ENCODE measurements at regions not wholly inside any gene's neighbourhood (a gene's known extent, or its start where the extent isn't known, plus 50 kb on each side); places are given as distances from the start of the nearest gene placed in this dataset.

DNA sequence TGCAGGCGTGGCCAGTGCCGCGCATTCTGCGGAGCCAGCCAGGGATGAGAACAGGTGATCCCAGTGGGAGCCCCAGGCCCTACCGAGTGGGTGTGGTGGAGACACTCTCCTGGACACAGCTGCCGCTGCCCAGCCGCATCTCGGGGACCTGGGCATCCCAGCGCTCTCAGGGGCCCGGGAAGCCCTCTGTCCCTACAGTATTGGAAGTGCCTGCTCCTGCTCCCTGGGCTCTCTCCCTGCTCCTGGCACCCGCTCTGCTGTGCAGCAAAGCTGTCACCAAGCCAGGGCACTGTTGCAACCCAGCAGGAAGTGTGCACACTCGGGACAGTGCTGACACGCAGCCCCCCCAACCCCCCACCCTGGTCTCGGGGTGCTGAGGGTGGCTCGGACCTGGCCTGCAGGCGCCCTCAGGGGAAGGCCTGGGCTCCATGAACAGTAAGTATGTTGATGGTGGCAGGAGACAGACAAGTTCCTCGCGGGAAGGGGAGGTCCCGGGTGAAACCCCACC is 1177.4 kb upstream of the GBE1 start:
- DNase-seq: no peak

DNA sequence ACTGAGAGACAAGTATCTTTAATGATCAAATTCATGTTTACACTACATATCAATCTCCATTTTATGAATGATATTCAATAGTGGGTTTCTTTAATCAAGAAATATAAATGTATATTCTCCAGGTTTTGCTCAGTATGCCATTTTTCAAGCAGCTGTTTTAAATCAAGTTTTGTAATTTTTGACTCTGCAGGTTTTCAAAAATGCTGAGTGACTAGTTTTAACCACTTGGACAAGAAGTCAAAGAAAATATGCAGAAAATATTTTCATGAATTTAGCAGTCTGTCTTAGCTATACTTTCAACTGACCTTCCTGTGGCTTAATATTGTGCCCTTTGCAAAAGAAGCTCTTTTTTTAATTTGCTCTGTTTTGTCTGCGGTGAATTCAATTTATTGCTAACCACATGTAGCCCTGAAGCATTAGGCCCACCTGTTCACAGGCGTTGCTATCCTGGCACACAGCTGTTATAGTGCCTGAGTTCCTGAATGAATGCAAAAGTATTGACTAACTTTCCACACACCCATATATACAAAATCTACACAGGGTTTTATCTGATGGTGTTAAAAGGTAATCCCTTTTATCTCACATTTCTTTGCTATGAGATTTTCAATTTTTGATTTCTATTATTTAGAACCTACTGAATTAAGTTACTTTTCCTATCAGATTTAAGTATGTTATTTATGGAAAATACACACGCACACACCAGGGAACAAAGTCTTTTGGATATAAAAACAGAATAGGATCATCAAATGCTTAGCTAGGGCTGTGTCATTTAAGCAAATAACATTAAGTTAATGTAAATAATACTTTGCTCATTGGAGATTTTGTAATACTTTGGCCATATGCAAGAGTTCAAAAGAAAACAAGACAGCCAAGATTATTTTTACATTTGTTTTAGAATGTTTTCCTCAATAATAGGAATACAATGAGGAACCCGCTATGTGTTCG is 1166.1 kb upstream of the GBE1 start:
- no peak for DNase-seq

DNA sequence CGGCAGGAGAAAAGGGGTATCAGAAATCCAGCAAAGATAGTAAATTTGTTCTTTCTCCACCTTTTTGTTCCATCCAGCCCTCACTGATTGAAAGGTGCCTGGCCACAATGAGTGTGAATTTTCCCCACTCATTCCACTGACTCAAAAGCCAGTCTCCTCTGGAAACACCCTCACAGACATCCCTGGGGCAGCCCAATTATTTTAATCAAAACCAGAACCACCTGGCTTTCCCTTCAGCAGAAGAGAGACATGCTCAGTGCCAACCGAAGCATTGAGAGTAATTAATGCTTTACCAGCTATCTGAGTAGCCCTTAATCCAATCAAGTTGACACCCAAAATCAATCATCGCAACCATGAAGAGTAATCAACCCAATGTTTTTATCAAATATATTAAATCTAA is 1129.6 kb upstream of the GBE1 start:
- DNase-seq: no peak

DNA sequence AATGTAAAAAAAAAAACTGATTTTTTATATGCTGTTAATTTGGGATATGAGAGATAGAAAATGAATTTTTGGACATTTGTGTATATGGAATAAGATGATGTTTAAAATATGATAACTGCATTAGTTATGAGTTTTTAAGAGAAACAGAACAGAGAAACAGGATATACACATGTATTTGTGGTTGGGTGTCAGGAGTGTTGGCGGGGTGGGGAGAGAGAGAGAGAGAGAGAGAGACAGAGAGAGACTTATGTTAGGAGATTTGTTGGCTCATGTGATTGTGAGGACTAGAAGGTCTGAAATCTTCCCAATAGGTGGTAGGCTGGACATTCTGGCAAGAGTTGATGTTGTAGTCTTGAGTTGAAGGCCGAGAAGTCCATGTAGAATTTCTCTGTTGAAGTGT is 1121.6 kb upstream of the GBE1 start:
- DNase-seq: no peak

DNA sequence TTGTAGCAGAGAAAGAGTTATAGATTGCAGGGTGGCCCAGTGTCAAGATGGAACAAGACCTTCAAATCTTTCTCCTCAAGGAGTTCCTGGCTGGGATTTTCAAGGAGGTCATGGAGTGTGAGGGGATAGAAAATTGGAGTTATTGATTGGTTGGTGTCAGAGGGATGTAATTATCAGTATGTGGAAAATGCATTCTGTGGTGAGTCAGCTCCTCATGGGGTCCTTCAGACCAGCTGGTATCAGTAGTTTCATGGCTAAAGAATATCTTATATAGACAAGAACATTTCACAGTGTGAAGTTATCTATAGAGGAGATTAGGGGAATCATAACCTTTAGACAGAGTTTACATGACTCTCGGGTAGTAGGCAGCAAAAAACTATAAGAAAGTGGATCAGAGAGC is 1114.0 kb upstream of the GBE1 start:
- no peak for DNase-seq

DNA sequence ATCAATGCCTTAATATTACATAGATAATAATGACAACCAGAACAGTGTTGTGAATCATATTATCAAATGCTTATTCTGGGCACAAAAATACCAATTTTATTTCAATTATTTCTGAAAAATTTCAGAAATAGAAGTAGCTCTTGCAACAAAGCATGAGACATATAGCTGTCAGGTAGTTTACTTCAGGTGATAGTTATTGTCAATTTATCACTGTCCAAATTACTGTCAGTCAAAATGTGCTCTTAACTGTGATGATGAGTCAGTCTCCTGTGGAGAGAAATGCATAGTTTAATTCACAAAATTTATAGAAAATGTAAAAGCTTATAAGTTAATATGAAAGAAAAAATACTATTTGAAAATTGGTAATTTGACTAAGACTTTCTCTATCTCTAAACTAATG is 1078.4 kb upstream of the GBE1 start:
- DNase-seq: no peak

DNA sequence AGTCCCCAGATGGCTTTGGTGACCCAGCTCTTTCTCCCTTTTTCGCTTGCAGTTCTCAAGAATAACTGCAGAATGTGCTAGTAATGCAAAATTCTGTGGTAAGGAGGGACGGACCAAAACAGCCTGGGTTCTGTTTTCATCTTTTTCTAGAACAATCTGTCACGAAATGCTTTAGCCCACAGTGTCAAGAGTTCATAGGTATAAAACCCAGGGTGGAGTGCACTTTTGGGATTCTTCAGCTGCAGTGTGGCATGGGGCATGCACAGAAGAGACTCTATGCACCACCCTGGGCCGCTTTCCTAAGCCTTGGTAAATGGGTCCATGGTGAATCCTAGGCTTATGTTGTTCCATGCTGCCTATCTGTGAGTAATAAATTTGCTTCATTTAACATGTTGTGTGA is 1072.7 kb upstream of the GBE1 start:
- DNase-seq: no peak

DNA sequence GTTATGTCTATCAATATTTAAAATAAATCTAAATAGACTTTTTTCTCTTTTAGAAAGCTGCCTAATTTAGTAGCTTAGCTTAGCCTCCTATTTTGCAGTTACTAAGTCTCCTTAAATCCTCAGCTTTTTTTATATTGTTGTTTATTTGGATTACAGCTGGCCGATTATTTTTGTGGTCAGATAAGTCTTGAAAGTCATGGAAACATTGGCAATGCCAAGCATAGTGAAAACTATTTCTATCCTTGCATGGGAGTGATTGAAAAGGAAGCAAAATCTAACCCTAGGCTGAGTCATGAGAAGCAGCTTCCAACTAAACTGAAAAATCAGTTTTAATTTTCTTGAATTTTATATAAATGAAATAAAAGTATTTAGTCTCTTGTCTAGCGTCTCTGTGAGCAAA is 1063.0 kb upstream of the GBE1 start:
- DNase-seq: no peak

DNA sequence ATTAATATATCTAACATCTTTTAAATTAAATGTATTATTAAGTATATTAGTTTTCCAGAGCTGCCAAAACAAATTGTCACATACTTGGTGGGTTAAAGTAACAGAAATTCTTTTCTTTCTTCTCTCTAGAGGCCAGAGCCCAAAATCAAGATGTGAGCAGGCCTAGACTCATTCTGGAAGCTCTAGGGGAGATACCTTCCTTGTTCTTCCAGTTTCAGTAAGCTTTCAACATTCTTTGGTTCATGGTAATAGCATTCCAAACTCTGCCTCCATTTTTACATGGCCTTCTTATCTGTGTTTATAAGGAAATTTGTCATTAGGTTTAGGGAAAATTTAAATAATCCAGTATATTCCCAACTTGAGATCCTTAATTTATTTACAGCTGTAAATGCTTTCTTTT is 1054.6 kb upstream of the GBE1 start:
- DNase-seq: no peak

DNA sequence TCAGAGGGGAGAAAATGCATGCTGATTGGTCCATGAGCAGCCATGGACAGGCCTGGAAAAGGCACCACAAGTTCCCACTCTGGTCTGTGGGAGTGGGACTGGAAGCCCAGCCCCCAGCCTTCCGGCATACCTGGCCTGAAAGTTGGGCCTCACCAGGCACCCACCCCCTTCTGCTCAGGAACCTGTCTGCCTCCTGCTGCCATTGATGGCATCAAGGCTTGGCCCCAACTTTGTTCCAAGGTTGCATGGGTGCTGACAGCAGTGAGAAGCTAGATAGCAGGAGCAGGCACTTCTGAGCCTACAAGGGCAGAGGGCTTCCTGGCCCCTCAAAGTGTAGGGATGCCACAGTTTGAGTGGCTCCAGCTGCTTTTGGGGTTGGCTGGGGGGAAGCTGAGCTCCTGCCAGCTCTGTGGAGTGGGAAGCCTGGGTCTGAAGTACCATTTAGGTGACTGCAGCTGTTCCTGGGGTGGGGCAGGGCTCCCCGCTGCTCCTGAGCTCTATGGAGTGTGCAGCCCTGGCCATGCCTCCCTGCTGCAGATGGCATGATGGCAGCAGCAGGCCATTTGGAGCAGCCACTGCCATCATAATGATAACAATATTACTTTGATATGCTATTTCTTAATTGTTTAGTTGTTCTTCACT is 1054.1 kb upstream of the GBE1 start:
- no peak for DNase-seq

DNA sequence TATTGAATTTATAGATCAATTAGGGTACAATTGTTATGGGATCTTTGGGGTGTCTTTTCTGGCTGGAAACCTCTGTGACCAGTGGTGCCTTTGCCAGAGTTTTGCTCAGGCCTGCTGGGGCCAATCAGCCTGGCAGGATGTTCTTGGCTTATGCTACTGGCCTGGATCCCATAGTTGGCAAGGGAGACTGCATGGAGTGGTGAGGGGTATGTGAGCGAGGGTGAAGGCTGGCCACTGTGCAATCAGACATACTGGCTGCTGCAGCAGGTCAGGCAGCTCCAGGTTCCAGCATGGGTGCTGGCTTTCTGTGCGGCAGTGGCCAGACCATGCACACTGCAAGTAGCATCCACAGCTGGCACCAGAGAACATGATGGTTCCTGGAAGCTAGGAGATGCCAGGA is 1053.2 kb upstream of the GBE1 start:
- no peak for DNase-seq

DNA sequence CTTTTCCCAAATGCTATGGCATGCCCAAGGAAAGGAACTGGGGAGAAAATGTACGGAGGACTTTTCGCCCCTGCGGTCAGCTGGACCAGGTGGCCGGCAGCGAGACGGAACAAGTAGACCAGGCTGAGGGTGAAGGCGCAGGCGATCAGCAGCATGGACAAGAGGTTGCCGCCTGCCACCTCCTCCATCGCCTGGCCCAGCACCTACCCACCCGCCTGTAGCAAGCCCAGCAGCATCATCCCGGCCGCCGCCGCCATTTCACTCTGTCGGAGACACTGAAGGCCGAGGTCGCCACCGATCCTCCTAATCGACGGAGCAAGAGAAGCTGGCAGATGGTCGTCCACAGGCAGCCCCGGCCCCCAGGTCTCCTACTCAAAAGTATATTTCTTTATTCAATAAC is 1046.3 kb upstream of the GBE1 start:
- DNase-seq: no peak

DNA sequence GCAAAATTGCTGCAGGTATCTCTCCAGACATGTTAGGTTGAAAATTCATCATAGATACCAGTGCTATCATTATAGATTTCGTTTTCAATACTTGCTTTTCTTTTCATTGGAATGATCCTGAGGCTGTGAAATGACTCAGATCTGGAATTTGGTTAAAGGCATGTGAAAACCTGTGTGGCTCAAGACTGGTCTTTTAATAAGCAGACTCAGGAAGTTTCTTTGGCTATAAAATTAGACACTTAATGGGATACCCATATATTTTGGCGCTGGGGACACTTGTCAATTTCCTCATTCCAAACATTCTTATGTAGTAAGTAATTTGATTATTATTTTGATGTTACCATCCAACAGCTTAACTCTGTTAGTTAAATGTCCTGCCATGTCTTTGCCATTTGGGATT is 1041.1 kb upstream of the GBE1 start:
- no peak for DNase-seq

DNA sequence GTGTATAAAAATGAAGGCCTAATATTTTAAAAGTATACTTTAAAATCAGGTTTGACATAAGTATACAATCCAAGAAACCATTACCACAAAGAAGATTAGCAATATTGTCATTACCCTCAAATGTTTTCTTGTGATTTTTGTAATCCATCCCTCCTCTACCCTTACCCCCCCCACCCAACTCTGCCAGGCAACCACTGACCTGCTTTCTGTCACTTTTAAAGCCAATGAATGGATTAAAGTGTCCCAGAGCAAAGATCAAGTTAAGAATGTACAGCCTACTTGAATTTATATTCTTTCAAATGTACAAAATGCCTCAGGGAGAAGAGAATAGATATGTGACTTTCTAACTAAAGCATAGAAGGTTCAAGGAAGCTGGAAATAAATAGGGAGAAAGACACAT is 1038.8 kb upstream of the GBE1 start:
- no peak for DNase-seq

DNA sequence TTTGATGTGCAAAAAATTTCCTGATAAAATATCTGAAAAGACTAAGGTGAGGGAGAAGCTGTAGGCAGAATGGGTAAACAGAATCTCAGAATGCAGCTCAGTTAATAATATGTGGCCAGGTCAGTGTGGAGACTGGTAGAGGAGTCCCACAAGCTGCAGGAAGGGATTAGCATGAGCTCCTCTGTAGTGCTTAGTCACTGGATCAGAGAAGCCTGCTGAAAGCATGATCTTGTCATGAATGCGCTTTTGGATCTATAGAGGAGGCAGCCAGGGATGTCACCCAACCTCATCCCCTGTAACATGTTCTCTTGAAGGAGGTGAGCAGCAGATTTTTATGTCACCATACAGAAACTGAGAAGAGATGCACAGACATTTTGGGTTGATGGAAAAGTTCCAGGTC is 1035.3 kb upstream of the GBE1 start:
- no peak for DNase-seq

DNA sequence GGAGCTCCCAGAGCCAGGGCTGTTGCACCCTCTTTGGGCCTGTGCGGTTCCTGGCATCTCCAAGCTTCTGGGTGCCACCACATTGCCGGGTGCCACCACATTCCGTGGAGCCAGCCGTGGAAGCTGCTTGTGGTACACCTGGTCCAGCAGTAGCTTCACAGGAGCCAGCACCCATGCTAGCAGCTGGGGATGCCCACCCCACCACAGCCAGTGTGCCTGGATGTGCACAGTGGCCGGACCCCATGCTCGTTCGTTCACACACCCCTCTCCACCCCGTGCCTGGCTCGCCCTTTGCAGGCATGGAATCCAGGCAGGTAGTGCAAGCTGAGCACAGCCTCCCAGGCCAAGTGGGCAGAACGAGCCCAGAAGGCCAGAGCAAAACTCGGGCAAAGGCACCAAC is 1029.8 kb upstream of the GBE1 start:
- no peak for DNase-seq

DNA sequence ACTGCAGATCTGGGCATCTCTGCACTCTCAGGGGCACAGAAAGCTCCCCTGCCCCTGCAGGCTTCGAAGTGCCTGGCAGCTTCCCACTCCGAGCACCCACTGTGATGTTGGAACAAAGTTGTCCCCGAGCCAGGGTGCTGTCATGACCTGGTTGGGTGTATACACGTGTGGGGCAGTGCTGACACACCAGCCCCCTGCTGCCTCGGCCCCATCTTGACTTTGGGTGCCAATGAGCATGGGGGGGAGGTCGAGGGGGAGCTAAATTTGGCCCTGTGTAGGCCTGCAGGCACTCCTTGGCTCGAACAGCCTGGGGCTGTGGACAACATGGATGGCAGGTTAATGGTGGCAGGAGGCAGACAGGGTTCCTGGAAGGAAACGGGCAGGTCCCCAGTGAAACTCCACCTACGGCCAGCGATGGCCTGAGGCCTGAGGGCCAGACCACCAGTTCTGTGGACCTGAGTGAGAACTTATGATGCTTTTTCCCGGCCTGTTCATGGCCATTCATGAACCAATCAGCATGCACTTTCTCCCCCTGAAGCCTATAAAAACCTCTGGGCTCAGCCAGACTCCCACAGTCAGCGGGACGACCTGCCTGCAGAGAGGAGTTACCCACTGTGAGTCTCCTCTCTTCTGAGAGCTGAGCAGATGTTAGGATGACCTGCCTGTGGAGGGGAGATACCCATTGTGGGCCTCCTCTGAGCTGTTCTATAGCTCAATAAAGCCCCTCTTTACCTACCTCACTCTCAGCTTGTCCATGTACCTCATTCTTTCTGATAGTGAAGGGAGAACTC is 1029.1 kb upstream of the GBE1 start:
- no peak for DNase-seq

DNA sequence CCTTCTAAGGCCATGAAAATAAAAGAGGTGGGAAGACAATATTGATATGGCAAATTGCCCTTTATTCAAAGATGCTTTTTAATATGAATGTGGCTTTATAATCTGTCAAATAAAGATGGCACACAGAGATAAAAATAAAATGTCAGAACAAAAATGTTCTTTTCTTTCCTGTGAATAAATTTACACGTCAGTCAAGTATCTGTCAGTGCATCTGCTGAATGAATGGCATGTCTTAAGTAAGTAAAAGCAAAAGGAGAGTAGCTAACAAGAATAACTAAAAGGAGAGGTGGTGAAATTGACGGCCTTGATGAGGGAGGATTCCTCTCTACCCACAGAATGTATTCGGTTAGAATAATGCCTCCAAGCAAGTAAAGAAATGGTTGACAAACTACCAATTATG is 1021.7 kb upstream of the GBE1 start:
- DNase-seq: no peak

DNA sequence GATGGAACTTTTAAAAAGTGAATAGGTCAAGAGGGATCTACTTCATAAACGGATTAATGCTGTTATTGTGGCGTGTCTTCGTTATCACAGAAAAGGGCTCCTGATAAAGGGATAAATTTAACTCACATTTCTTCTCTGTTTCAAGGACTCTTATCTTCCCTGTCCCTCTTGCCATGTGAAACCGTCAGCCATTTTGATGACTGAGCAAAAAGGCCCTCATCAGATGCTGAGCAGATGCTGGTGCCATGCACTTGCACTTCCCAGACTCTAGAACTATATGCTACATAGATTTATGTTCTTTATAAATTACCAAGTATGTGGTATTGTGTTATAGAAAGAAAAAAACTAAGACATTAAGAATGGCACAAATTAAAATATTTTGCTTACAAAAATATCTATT is 1011.8 kb upstream of the GBE1 start:
- DNase-seq: no peak

DNA sequence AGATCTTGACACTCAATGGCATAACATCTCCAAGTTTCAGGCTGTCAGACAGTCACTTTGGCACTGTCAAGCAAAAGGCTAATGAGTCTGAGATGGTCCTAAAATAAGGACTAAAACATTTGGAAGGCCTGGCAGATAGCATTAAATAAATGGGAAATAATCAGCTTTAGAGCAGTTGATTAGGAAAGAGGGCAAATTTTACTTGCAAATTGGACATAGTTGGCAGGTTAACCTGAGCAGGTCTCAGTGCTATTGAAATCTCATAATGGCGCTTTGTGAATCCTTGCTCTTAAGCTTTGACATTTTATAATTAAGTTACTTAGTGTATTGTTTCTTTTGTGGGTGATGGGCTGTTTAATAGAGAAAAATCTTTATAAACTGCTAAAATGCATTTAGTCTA is 1003.1 kb upstream of the GBE1 start:
- no peak for DNase-seq

DNA sequence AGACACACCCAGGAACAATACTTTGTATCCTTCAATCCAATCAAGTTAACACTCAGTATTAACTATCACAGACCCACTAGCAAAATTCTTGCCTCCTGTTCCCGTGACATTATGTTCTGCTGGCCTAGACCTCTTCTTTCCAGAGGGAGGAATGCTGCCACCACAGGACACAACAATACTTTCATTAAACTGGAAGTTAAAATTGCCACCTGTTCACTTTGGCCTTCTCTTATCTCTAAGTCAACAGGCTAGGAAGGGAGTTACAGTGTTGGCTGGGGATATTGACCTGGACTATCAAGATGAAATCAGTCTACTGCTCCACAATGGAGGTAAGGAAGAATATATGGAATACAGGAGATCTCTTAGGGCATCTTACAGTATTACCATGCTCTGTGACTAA is 1000.4 kb upstream of the GBE1 start:
- no peak for DNase-seq

DNA sequence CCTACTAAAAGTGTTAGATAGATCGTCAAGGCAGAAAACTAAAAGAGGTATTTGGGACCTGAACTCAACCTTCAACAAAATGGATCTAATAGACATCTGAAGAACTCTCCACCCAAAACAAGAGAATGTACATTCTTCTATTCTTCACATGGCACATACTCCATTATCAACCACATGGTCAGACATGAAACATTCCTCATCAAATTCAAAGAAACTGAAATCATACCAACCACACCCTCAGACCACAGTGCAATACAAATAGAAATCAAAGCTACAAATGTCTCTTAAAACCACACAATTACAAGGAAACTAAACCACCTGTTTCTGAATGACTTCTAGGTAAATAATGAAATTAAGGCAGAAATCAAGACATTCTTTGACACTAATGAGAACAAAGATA is 984.1 kb upstream of the GBE1 start:
- DNase-seq: no peak

DNA sequence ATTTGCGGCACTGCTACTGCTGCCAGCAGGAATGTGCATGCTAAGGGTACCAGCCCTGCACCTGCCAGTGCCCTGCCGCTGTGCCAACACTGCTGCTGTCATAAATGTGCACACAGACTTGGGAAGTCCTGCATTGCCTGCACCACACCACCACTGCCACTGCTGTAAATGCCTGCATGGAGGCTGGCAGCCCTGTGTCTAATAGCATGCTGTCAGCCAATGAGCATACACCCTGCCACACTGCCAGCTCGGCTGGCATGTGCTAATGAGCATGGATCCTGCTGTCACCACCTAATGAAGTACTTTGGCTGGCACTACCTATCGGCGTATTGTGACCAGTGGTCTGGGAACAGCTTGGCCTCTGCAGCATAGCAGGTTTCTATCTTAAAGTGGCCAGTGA is 981.8 kb upstream of the GBE1 start:
- DNase-seq: no peak

DNA sequence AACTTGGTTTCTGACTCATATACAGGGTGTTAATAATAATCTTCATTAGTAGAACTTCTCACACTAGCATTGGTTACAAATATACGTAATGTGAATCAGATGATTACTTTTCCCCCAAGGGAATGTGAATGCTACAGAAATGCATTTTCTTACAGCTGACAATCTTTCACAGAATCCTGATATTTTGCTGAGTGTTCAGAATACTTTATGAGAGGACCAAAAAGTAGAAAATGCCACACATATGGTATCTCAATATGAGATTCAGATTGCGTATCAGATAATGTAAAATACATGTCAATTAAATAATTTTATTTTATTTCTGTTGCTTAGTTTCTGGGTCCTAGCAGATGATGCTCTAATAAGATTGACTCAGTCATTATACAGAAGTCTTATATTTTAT is 979.9 kb upstream of the GBE1 start:
- no peak for DNase-seq
